ACHN (cell line): ENCODE measurements at regions not wholly inside any gene's neighbourhood (a gene's known extent, or its start where the extent isn't known, plus 50 kb on each side); places are given as distances from the start of the nearest gene placed in this dataset.

ENCODE experiments used
- DNase-seq: peaks from one replicate; pipeline ENCODE4 v3.0.0-alpha.2; 2015
- in situ Hi-C: cut with HindIII; loops from 2 replicates; pipeline ENCODE4 v1.10.0; 2017; ENCODE audit warnings: low sequenced_read_pairs, low pct_ligation_motif_present, low pct_unique_long_range_greater_than_20kb

GRCh38 chr1:38546636-38547035, 312.9 kb downstream of the RRAGC start:
- in situ Hi-C loops = no loop called here
- DNase-seq = no peak

DNA sequence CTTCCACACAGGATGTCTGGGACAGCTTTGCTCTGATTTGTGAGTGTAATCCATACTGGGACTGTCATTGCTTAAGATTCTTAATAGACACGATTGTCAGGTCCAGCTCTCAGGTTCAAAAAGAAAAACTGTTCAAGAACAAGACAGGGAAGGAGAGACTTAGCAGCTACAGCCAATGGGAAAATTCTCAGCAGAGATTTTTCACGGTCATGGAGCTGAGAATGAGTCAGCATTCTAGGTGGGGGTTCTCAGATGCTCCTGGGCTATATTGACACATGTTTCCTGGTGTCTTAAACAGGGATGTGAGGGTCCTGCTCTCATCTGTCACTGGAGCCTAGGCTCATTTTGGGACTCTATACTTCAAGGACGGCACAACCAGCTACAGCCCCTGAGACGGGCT, 318.3 kb downstream of the RRAGC start:
- DNase-seq = peak; percentile 4
- in situ Hi-C loops = no loop called here

DNA sequence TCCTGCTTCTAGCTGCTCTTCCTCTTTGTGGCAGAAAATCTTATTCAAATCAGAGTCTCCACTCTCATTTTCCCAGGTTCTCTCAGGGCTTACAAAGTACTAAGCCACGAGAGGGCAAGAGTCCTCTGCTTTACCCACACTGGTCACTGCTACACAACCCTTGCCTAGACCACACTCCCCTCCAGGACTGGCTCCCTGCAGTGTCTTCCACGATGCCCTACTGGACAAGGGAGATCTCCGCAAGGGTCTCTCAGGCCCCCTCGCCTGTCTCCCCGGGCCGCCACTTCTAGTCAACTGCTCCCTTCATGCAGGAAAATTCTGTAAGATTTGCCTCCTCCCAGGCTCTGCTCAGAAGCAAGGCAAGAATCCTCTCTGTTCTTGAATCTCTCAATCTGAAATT, 319.6 kb downstream of the RRAGC start:
- no peak for DNase-seq
- in situ Hi-C loops = no loop called here

DNA sequence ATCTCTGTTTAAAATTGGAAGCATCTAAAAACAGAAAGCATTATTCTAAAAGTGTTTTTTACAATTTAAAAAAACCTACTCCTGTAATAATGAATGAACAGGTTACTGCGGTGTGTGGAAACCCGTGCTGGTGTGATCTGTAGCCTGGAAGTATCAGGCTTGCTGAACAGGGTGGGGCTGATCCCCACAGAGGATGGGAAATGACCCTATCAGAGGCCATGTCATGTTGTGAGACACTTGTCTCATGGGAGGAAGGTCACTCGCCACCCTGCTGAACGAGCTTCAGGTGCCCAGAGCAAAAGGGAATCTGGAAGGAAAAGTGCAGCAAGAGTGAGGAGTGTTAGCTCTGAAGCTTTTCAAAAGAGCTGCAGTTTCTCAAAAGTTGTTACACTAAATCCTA, 320.7 kb downstream of the RRAGC start:
- in situ Hi-C loops = no loop called here

GRCh38 chr1:38536089-38536488, 323.5 kb downstream of the RRAGC start:
- DNase-seq = no peak
- in situ Hi-C loops = no loop called here

More for the DNA sequence above, 320.7 kb downstream of the RRAGC start:
- no peak for DNase-seq

- no peak for DNase-seq
- in situ Hi-C loops = no loop called here
These were observed 325.1 kb downstream of the RRAGC start for GRCh38 chr1:38534473-38534823.

DNA sequence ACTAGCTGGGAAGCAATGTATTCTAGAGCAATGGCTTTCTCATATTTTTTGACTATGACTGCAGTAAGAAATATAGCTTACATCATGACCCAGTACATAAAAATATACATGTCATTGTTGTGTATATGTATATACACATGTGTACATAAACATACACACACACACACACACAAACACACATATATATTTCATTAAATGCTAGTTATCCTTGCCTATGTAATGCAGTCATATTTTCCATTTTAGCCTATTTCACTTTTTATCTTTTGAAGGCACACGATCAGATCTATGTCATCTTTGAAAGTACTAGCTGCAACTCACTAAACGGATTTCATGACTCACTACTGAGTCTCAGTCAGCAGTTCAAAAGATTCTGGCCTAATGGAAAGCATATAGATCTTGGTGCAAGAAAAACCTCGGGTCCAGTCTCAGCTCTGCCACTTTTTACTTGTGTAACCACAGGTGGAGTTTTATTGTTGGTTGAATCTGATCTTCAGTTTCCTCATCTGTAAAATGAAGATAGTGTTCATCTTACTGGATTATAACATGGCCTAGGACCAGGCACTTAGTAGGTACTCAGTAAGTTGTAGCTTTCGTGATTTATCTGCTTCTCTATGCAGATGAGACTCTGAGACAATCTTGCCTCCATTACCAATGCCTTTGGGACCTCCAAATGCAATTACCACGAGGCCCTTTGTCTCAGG, 325.6 kb downstream of the RRAGC start:
- DNase-seq = no peak

GRCh38 chr1:38530957-38531356, 328.6 kb downstream of the RRAGC start:
- in situ Hi-C loops = no loop called here
- no peak for DNase-seq

More for the DNA sequence above, 325.6 kb downstream of the RRAGC start:
- in situ Hi-C loops = no loop called here

DNA sequence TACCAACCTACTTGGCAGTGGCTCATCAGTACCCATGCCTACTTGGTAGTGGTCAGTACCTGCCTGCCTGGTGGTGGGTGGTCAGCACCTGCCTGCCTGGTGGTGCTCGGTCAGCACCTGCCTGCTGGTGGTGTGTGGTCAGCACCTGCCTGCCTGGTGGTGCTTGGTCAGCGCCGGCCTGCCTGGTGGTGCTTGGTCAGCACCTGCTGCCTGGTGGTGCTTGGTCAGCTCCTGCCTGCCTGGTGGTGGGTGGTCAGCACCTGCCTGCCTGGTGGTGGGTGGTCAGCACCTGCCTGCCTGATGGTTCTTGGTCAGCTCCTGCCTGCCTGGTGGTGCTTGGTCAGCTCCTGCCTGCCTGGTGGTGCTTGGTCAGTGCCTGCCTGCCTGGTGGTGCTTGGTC, 329.6 kb downstream of the RRAGC start:
- in situ Hi-C loops = no loop called here
- DNase-seq = no peak

GRCh38 chr1:38529391-38529790, 330.2 kb downstream of the RRAGC start:
- in situ Hi-C loops = no loop called here
- DNase-seq = no peak

DNA sequence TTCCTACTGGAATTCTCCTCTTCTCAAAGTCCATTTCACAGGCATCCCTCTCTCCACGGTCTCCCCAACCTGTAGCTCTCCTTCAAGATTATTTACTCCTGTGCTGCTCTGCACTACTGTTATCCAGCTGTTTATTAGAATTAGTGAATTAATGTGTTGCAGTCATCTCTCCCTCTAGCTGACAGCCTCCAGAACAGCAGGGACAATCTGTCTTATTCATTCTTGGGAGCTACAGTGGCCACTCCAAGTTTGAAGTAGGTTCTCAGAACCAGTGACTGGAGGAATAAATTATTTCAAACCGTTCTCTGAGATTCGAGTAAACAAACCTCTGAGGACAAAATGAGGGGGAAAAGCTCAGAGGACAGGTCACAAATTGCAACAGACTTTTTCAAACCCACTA, 330.9 kb downstream of the RRAGC start:
- in situ Hi-C loops = no loop called here

DNA sequence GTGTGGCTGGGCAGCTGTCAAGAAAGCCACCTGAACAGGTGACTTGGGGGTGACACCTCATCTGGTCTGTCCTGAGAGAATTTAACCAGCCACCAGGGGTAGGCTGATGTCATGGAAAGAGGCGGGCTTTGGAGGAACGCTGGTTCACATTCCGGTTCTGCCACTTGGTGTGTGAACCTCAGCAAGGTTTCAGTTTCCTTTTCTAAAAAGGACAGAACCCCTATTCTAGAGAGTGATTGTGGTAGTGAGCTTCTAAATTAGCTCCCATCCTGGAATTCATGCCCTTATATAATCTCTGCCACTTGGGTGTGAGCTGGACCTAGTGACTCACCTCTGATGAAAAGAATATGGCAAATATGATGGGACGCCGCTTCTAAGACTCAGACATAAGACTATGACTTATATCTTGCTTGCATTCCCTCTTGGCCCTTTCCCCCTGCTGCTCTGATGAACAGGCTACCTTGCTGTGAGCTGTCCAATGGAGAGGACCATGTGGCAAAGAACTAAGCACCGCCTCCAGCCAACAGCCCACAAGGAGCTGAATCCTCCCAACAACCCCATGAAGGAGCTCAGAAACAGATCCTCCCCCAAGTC, 332.1 kb downstream of the RRAGC start:
- no peak for DNase-seq

More for the DNA sequence above, 330.9 kb downstream of the RRAGC start:
- no peak for DNase-seq

GRCh38 chr1:38526046-38526445, 333.5 kb downstream of the RRAGC start:
- in situ Hi-C loops = no loop called here
- DNase-seq = no peak

More for the DNA sequence above, 332.1 kb downstream of the RRAGC start:
- in situ Hi-C loops = no loop called here

GRCh38 chr1:38525343-38526043, 334.1 kb downstream of the RRAGC start:
- no peak for DNase-seq
- in situ Hi-C loops = no loop called here

GRCh38 chr1:38524025-38524641, 335.4 kb downstream of the RRAGC start:
- DNase-seq = no peak
- in situ Hi-C loops = no loop called here

DNA sequence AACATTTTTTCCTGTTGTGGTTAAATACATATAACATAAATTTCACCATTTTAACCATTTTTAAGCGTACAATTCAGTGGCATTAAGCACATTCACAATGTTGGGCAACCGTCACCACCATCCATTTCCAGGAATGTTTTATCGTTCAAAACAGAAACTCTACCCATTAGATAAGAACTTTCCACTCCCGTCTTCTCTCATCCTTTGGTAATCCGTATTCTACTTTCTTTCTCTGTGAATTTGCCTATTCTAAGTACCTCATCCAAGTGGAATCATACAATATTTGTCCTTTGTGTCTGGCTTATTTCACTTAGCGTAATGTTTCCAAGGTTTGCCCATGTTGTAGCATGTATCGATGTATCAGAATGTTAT, 336.0 kb downstream of the RRAGC start:
- DNase-seq = no peak
- in situ Hi-C loops = no loop called here

GRCh38 chr1:38522915-38523567, 336.5 kb downstream of the RRAGC start:
- DNase-seq = no peak
- in situ Hi-C loops = no loop called here

- DNase-seq = no peak
- in situ Hi-C loops = no loop called here
These were observed 343.0 kb downstream of the RRAGC start for GRCh38 chr1:38516560-38516959.

DNA sequence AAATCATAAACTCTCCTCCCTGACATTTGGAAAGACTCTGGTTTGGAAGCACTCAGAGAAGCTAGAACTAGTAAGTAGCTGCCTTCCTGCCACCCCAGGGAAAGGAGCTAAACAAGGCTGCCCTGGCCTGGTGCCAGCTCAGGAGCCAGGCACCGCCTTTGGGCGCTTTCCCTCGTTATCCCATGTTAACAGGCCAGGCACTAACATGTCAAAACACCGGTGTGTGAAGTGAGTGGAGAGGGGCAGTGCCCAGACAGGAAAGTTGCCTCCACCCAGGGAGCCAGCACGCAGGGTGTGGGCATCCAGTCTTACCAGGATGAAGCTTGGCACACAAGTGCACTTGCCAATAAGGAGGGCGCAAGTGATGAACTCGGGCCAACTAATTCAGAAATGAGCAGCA, 346.8 kb downstream of the RRAGC start:
- in situ Hi-C loops = no loop called here
- DNase-seq = no peak
